8988T (cell line): ENCODE measurements at regions not wholly inside any gene's neighbourhood (a gene's known extent, or its start where the extent isn't known, plus 50 kb on each side); places are given as distances from the start of the nearest gene placed in this dataset.
"Not testable (repeated sequence)": the region's sequence is repeated elsewhere in the genome, so short reads cannot be mapped to it uniquely, and the experiment has no call there.

Source experiments
- DNase-seq: peaks from one replicate; pipeline ENCODE4 v3.0.0; 2011

DNA sequence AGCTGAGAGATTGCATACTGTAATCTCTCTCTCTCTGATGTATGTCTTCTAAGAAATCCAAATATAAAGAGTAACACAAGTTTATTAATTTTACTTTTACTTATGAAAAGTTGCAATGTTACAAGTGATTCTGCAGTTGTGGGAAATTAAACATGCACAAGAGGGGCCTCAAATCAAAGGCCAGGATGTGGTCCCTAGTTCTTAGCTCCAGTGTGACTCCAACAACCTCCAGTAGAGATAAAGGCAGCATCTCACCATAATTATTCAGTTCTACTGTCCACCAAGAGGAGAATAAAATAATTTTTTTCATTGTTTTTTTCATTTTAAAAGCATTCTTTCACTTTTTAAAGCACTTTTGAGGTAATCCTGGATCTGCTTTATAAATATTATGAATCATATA is 223.3 kb downstream of the RAP2B start:
- DNase-seq: no peak

DNA sequence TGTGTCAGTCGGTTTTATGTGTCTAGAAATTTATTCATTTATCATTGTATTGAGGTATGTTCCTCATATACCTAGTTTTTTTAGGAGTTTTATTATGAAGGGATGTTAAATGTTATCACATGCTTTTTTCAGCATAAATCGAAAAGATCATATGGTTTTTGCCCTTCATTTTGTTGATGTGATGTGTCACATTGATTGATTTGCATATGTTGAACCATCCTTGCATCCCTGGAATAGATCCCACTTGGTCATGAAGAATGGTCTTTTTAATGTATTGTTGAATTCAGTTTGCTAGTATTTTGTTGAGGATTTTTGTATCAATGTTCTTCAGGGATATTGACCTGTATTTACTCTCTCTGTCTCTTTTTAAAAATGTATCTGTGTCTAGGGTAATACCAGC is 230.3 kb downstream of the RAP2B start:
- no peak for DNase-seq

DNA sequence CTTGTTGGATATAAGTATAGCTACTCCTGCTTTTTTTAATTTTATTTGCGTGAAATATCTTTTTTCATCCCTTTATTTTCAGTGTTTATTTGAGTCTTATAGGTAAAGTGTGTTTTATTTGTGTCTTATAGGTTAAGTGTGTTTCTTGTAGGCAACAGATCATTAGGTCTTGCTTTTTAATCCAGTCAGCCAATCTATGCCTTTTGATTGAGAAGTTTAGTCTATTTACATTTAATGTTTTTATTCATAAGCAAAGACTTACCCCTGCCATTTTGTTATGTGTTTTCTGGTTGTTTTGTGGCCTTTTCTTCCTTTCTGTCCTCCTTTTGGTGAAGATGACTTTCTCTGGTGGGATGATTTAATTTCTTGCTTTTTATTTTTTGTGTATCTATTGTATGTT is 232.0 kb downstream of the RAP2B start:
- DNase-seq: no peak

GRCh38 chr3:153396581-153396980 is 234.6 kb downstream of the RAP2B start:
- no peak for DNase-seq

GRCh38 chr3:153397794-153398193 is 235.8 kb downstream of the RAP2B start:
- no peak for DNase-seq

- no peak for DNase-seq
Measured at GRCh38 chr3:153399636-153400035, 237.6 kb downstream of the RAP2B start.

- DNase-seq: no peak
Measured at GRCh38 chr3:153400641-153401040, 238.6 kb downstream of the RAP2B start.

- no peak for DNase-seq
Measured at GRCh38 chr3:153404157-153404556, 242.1 kb downstream of the RAP2B start.

DNA sequence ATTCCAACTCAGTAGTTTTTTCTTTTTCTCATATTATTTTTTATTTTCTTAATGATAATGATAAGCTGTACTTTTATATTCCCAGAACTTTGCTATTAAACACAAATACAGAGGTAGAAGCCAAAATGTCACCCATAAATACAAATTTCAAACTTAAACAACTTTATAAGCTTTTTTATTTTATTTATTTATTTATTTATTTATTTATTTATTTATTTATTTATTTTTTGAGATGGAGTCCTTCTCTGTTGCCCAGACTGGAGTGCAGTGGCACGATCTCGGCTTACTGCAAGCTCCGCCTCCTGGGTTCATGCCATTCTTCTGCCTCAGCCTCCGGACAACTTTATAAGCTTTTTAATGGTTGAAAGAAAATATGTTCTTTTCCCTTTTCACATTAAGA is 243.3 kb downstream of the RAP2B start:
- DNase-seq: not testable (repeated sequence)

- no peak for DNase-seq
Measured at GRCh38 chr3:153410517-153410916, 248.5 kb downstream of the RAP2B start.

DNA sequence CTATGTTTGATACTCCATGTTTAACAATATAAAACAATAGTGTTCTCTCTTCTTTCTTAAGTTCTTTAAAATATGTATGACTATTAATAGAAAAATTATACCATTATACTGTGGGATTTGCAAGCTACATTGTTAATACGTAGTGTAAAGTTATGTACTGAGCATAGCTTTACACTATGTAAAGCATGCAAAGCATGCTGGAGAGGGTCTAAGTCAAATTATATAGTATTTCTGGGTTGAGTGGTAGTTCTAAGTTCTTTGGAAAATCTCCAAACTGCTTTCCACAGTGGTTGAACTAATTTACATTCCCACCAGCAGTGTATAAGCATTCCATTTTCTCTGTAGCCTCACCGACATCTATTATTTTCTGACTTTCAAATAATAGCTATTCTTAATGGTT is 253.0 kb downstream of the RAP2B start:
- no peak for DNase-seq

DNA sequence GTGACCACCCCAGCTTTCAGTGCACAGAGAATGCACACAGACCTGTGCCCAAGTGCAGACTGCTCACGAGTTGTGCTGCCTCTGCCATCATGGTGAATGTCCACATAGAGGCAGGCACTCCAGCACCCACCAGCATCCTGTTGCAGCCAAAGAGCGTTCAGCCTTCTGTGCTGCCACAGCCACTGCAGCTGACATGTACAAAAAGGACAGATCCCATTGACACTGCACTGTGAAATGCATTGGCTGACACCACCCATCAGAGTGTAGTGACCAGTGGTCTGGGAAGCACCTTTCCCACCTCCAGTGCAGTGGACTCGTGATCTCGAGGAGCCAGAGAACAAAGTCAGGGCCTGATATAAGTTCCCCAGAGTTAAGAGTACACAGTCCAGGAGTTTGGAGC is 260.3 kb downstream of the RAP2B start:
- DNase-seq: no peak

DNA sequence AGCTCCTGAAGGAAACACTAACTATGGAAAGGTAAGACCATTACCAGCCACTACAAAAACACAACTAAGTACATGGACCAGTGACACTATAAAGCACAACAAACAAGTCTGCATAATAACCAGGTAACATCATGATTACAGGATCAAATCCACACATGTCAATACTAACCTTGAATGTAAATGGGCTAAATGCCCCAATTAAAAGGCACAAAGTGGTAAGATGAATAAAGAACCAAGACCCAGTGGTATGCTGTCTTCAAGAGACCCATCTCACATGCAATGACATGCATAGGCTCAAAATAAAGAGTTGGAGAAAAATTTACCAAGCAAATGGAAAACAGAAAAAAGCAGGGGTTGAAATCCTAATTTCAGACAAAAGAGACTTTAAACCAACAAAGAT is 261.8 kb downstream of the RAP2B start:
- DNase-seq: not testable (repeated sequence)

- no peak for DNase-seq
Measured at GRCh38 chr3:153426344-153426743, 264.3 kb downstream of the RAP2B start.

- no peak for DNase-seq
Measured at GRCh38 chr3:153426803-153427202, 264.8 kb downstream of the RAP2B start.

DNA sequence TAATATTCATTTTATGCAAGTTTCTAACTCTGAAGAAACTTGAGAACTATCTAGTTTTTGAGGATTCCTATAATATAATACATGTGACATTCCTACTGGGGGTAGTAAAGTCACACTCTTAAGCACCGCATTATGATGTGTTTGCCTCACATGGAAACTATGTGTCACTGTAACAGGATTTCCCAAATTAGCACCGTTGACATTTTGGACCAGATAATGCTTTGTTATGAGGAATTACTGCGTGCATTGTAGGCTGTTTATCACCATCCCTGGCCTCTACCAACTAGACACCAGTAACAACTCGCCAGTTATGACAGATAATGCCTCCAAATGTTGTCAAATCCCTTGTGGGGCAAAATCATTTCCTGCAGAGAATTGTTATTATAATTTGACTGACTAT is 267.8 kb downstream of the RAP2B start:
- no peak for DNase-seq

- DNase-seq: no peak
Measured at GRCh38 chr3:153431076-153431475, 269.1 kb downstream of the RAP2B start.

DNA sequence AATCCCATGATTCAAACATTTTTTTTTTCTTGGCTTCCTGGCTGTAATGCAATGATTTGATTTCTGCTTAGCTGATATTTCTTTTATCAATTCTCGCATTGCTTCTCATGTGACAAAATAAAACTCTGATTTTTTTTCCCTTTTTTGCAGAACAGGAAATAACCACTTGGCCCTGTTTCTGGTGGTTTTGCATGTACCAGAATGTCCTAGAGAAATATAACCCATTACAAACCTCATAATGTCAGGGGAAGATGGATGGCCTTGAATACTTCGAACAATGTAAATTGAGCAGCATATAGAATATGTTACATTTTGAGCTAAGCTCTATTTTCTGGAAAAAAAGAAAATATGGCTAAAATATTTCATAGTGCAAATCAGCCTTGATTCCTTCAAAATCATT is 275.6 kb downstream of the RAP2B start:
- no peak for DNase-seq

GRCh38 chr3:153438271-153438670 is 276.2 kb downstream of the RAP2B start:
- DNase-seq: no peak

DNA sequence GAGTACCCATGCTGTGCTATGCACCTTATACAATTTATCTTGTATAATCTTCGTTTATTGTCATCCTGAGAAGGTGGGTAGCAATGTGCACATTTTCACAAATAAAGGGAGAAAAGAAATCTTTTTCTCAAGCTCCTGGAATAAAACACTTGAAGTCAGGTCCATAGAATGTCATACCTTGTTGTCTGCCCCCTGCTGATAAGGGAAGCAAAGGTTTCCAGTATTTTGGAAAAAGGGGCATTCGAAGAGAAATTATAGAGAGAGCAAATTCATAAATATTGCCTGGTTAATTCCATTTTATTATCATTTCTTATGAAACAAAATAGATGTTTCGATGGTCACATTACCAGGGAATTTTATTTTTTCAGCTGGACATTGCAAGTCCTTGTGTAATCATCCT is 277.8 kb downstream of the RAP2B start:
- DNase-seq: no peak

DNA sequence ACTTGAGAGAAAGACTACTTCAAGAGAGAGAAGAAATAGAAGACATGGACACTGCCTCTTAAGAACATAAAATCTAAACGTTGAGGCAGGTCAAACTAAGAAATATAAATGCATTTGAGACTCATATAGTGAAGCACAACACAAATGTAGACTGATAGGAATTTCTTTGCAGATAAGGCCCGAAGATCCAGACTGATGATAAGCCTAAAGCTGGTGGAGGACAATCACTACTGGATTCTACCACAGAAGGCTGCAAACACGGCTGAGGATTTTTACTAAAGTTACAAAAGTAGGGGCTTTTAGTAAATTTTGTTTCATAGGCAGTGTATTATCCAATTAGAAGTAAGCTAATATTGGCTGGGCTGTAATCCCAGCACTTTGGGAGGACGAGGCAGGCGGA is 278.3 kb downstream of the RAP2B start:
- no peak for DNase-seq

GRCh38 chr3:153442386-153442785 is 280.4 kb downstream of the RAP2B start:
- no peak for DNase-seq

- no peak for DNase-seq
Measured at GRCh38 chr3:153442799-153443487, 280.9 kb downstream of the RAP2B start.

- DNase-seq: no peak
Measured at GRCh38 chr3:153443961-153444360, 281.9 kb downstream of the RAP2B start.

DNA sequence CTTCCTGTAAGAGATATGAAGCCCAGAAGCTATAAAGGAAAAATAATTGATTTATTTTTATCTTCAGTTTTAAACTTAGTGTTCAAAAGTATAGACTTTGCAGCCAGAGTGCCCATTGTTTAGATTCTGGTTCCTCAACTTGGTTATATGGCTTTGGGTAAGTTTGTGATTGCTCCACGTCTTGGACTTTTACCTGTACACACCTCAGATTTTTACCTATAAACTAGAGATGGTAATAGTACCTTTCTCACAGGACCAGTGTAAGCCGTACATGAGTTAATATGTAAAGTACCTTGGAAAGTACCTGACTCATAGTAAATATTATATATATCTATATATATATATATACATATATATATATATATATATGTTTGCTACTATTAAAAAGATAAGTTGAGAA is 283.8 kb downstream of the RAP2B start:
- no peak for DNase-seq
